ENCODE measurements at regions not wholly inside any gene's neighbourhood (a gene's known extent, or its start where the extent isn't known, plus 50 kb on each side); places are given as distances from the start of the nearest gene placed in this dataset.

- Histone ChIP-seq H3K4me1 (ENCODE audit: low read depth) (no peaks in the 10 kb centered on the region), H3K4me3 (no peak overlapping the region), H3K9me3 (ENCODE audit: low read depth) (no peaks in the 10 kb centered on the region), H3K27me3 (no peaks in the 10 kb centered on the region), H3K27ac (no peak overlapping the region), H3K36me3 (no peaks in the 10 kb centered on the region)
- DNase-seq (ENCODE audit: low read depth in 1 of 2, low spot score in 1 of 2): no peak
- TF ChIP-seq, protein P1, sequence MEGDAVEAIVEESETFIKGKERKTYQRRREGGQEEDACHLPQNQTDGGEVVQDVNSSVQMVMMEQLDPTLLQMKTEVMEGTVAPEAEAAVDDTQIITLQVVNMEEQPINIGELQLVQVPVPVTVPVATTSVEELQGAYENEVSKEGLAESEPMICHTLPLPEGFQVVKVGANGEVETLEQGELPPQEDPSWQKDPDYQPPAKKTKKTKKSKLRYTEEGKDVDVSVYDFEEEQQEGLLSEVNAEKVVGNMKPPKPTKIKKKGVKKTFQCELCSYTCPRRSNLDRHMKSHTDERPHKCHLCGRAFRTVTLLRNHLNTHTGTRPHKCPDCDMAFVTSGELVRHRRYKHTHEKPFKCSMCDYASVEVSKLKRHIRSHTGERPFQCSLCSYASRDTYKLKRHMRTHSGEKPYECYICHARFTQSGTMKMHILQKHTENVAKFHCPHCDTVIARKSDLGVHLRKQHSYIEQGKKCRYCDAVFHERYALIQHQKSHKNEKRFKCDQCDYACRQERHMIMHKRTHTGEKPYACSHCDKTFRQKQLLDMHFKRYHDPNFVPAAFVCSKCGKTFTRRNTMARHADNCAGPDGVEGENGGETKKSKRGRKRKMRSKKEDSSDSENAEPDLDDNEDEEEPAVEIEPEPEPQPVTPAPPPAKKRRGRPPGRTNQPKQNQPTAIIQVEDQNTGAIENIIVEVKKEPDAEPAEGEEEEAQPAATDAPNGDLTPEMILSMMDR (IDR thresholded peaks at IDR 0.05; ENCODE audit: low read depth, low read length): no peak
Measured at GRCh38 chr14:28565345-28565744, 201.2 kb upstream of the FOXG1 start.

DNA sequence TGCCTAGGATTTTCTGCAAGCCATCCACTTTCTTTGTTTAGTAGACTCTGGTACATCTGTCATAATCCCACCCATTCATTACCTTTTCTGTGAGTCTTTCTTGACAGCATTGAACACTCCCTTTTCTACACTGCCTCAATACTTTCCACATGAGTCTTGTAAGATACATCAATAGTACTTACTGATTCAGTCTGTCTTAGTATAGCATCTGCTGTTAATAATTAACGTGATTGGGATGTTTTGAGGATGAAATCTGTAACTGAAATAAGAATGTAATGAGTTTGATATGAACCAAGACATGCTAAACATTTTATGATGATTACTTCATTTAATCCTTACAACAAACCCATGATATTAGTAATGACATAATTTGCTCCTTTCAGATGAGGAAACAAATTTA lies 196.2 kb upstream of the FOXG1 start:
- Histone ChIP-seq H3K27ac (no peak overlapping the region), H3K4me3 (no peak overlapping the region), H3K4me1 (ENCODE audit: low read depth) (no peaks in the 10 kb centered on the region), H3K9me3 (ENCODE audit: low read depth) (no peaks in the 10 kb centered on the region), H3K36me3 (no peaks in the 10 kb centered on the region), H3K27me3 (no peaks in the 10 kb centered on the region)
- DNase-seq (ENCODE audit: low read depth in 1 of 2, low spot score in 1 of 2): no peak
- TF ChIP-seq, protein P1 (IDR thresholded peaks at IDR 0.05; ENCODE audit: low read depth, low read length): no peak

DNA sequence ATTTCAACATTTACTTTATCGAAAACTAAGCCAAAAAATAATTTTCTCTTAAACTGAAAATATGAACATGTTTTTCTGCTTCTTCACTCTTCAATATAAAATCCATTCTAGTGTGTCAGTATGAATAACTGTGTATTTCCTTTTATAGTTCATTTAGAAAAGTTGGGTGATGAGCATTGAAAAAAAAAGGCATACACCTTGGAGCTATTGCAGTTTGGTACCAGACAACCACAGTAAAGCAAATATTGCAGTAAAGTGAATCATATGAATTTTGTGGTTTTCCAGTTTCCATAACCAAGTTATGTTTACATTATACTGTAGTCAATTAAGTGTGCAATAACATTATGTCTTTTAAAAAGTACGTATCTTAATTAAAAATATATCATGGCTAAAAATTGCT lies 195.0 kb upstream of the FOXG1 start:
- Histone ChIP-seq H3K4me3 (no peak overlapping the region), H3K27ac (no peak overlapping the region), H3K9me3 (ENCODE audit: low read depth) (no peaks in the 10 kb centered on the region), H3K4me1 (ENCODE audit: low read depth) (no peaks in the 10 kb centered on the region), H3K36me3 (no peaks in the 10 kb centered on the region), H3K27me3 (no peaks in the 10 kb centered on the region)
- no peak for DNase-seq (ENCODE audit: low read depth in 1 of 2, low spot score in 1 of 2)
- TF ChIP-seq, protein P1 (IDR thresholded peaks at IDR 0.05; ENCODE audit: low read depth, low read length): no peak

DNA sequence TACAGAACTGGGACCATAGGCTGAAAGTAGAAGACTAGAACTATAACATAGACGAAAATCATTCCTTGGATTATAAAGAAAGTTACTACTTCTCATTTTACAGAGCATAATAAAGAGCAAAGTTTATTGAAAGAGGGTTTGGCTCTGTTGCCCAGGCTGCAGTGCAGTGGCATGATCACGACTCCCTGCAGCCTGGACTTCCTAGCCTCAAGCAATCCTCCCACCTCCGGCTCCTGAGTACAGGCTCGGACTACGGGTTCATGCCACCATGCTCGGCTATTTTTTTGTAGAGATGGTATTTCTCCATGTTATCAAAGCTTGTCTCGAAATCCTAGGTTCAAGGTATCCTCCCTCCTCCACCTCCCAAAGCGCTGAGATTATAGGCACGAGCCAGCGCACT lies 190.1 kb upstream of the FOXG1 start:
- TF ChIP-seq, protein P1 (IDR thresholded peaks at IDR 0.05; ENCODE audit: low read depth, low read length): no peak
- H3K27ac ChIP-seq: no peak overlapping the region

DNA sequence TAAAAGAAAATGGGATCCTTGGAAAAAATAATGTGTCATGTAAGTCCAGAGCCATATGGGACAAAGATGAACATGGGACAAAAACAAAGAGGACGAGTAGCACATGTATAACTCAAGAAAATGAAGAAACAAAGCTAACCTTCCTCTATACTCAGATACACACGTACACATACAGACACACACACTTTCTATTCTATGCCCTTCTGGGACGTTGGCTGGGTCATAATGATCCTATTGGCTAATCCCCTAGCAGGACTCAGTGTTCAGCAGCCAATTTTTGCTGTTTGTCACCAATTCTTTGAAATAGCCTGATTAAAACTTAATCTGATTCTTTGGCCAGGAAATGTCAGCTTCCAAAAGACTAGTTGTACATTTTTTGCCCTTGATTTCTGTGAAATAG lies 189.4 kb upstream of the FOXG1 start:
- Histone ChIP-seq H3K9me3 (ENCODE audit: low read depth) (no peaks in the 10 kb centered on the region), H3K36me3 (no peaks in the 10 kb centered on the region), H3K4me1 (ENCODE audit: low read depth) (no peaks in the 10 kb centered on the region), H3K27me3 (no peaks in the 10 kb centered on the region), H3K4me3 (no peak overlapping the region), H3K27ac (no peak overlapping the region)
- peak in 1 of 2 donors; percentile 45 for DNase-seq (ENCODE audit: low read depth in 1 of 2, low spot score in 1 of 2)
- TF ChIP-seq, protein P1 (IDR thresholded peaks at IDR 0.05; ENCODE audit: low read depth, low read length): no peak

More for the DNA sequence above, 190.1 kb upstream of the FOXG1 start:
- no peak overlapping the region for H3K4me3 ChIP-seq
- no peaks in the 10 kb centered on the region for H3K27me3 ChIP-seq
- H3K9me3 ChIP-seq (ENCODE audit: low read depth): no peaks in the 10 kb centered on the region
- no peaks in the 10 kb centered on the region for H3K36me3 ChIP-seq
- DNase-seq (ENCODE audit: low read depth in 1 of 2, low spot score in 1 of 2): no peak
- no peaks in the 10 kb centered on the region for H3K4me1 ChIP-seq (ENCODE audit: low read depth)

GRCh38 chr14:28577711-28578131 lies 188.9 kb upstream of the FOXG1 start:
- H3K4me3 ChIP-seq: no peak overlapping the region
- no peaks in the 10 kb centered on the region for H3K9me3 ChIP-seq (ENCODE audit: low read depth)
- TF ChIP-seq, protein P1 (IDR thresholded peaks at IDR 0.05; ENCODE audit: low read depth, low read length): no peak
- peak in 1 of 2 donors; percentile 88 for DNase-seq (ENCODE audit: low read depth in 1 of 2, low spot score in 1 of 2)
- no peaks in the 10 kb centered on the region for H3K27me3 ChIP-seq
- no peaks in the 10 kb centered on the region for H3K36me3 ChIP-seq
- H3K27ac ChIP-seq: no peak overlapping the region
- no peaks in the 10 kb centered on the region for H3K4me1 ChIP-seq (ENCODE audit: low read depth)
